ENCODE measurements at regions not wholly inside any gene's neighbourhood (a gene's known extent, or its start where the extent isn't known, plus 50 kb on each side); places are given as distances from the start of the nearest gene placed in this dataset.
"Not testable (repeated sequence)": the region's sequence is repeated elsewhere in the genome, so short reads cannot be mapped to it uniquely, and the experiment has no call there.

GRCh38 chr6:144922120-144922722 is 637.1 kb downstream of the UTRN start:
- no peaks in the 10 kb centered on the region for H3K4me1 ChIP-seq (ENCODE audit: control insufficient read depth, insufficient read depth, low read length, poor library complexity, severe bottlenecking)
- no peak for ATAC-seq (ENCODE audit: low read depth in 2 of 2)
- H3K4me1 Mint-ChIP-seq: no peaks in the 10 kb centered on the region
- H3K36me3 ChIP-seq (ENCODE audit: control insufficient read depth, insufficient read depth, low read length): no peaks in the 10 kb centered on the region
- H3K27ac ChIP-seq (ENCODE audit: insufficient read depth, low read length, poor library complexity, severe bottlenecking): no peak overlapping the region
- no peak overlapping the region for H3K4me3 Mint-ChIP-seq
- H3K27ac Mint-ChIP-seq: no peak overlapping the region
- DNase-seq: no peak
- no peaks in the 10 kb centered on the region for H3K9me3 ChIP-seq (ENCODE audit: control insufficient read depth in 2 of 2, low read length in 2 of 2)
- no peaks in the 10 kb centered on the region for H3K36me3 Mint-ChIP-seq
- peaks cover 1% of the 10 kb centered on the region for H3K27me3 ChIP-seq (ENCODE audit: control insufficient read depth, insufficient read depth, low read length)
- H3K4me3 ChIP-seq (ENCODE audit: low read depth, low read length): no peak overlapping the region
- H3K9me3 Mint-ChIP-seq: no peaks in the 10 kb centered on the region
- H3K27me3 Mint-ChIP-seq: peaks cover 17% of the 10 kb centered on the region

- H3K27me3 Mint-ChIP-seq: peaks cover 17% of the 10 kb centered on the region
- not testable (repeated sequence) for H3K4me3 ChIP-seq (ENCODE audit: low read depth, low read length); H3K27ac Mint-ChIP-seq; H3K9me3 Mint-ChIP-seq; H3K36me3 ChIP-seq (ENCODE audit: control insufficient read depth, insufficient read depth, low read length); H3K27me3 ChIP-seq (ENCODE audit: control insufficient read depth, insufficient read depth, low read length); H3K4me1 Mint-ChIP-seq; H3K9me3 ChIP-seq (ENCODE audit: control insufficient read depth in 2 of 2, low read length in 2 of 2); DNase-seq; H3K27ac ChIP-seq (ENCODE audit: insufficient read depth, low read length, poor library complexity, severe bottlenecking); H3K4me3 Mint-ChIP-seq; H3K4me1 ChIP-seq (ENCODE audit: control insufficient read depth, insufficient read depth, low read length, poor library complexity, severe bottlenecking); ATAC-seq (ENCODE audit: low read depth in 2 of 2); H3K36me3 Mint-ChIP-seq
Measured at GRCh38 chr6:144922771-144923490, 637.8 kb downstream of the UTRN start.

GRCh38 chr6:144923491-144923787 is 638.3 kb downstream of the UTRN start:
- not testable (repeated sequence) for H3K27me3 ChIP-seq (ENCODE audit: control insufficient read depth, insufficient read depth, low read length); H3K36me3 Mint-ChIP-seq; H3K9me3 Mint-ChIP-seq; H3K4me3 ChIP-seq (ENCODE audit: low read depth, low read length); H3K4me1 ChIP-seq (ENCODE audit: control insufficient read depth, insufficient read depth, low read length, poor library complexity, severe bottlenecking); H3K4me3 Mint-ChIP-seq; DNase-seq; H3K36me3 ChIP-seq (ENCODE audit: control insufficient read depth, insufficient read depth, low read length); H3K9me3 ChIP-seq (ENCODE audit: control insufficient read depth in 2 of 2, low read length in 2 of 2); H3K27ac ChIP-seq (ENCODE audit: insufficient read depth, low read length, poor library complexity, severe bottlenecking); H3K4me1 Mint-ChIP-seq; H3K27ac Mint-ChIP-seq; ATAC-seq (ENCODE audit: low read depth in 2 of 2)
- H3K27me3 Mint-ChIP-seq: peaks cover 17% of the 10 kb centered on the region

- H3K27me3 Mint-ChIP-seq: peaks cover 6% of the 10 kb centered on the region
- ATAC-seq (ENCODE audit: low read depth in 2 of 2): no peak
- peaks cover 5% of the 10 kb centered on the region for H3K27me3 ChIP-seq (ENCODE audit: control insufficient read depth, insufficient read depth, low read length)
- DNase-seq: no peak
- H3K4me3 ChIP-seq (ENCODE audit: low read depth, low read length): no peak overlapping the region
- H3K27ac ChIP-seq (ENCODE audit: insufficient read depth, low read length, poor library complexity, severe bottlenecking): no peak overlapping the region
- H3K4me3 Mint-ChIP-seq: no peak overlapping the region
- H3K9me3 ChIP-seq (ENCODE audit: control insufficient read depth in 2 of 2, low read length in 2 of 2): no peaks in the 10 kb centered on the region
- H3K9me3 Mint-ChIP-seq: peaks cover 0 to 4% (median 0%) of the 10 kb centered on the region in 7 donors
- no peaks in the 10 kb centered on the region for H3K4me1 ChIP-seq (ENCODE audit: control insufficient read depth, insufficient read depth, low read length, poor library complexity, severe bottlenecking)
- H3K27ac Mint-ChIP-seq: no peak overlapping the region
- no peaks in the 10 kb centered on the region for H3K36me3 ChIP-seq (ENCODE audit: control insufficient read depth, insufficient read depth, low read length)
- no peaks in the 10 kb centered on the region for H3K36me3 Mint-ChIP-seq
- H3K4me1 Mint-ChIP-seq: peaks cover 0 to 2% (median 0%) of the 10 kb centered on the region in 4 donors
Measured at GRCh38 chr6:144928847-144929246, 643.7 kb downstream of the UTRN start.

- H3K27ac ChIP-seq (ENCODE audit: insufficient read depth, low read length, poor library complexity, severe bottlenecking): no peak overlapping the region
- H3K27ac Mint-ChIP-seq: no peak overlapping the region
- no peak for DNase-seq
- peaks cover 0 to 1% of the 10 kb centered on the region in 2 experiments for H3K9me3 ChIP-seq (ENCODE audit: control insufficient read depth in 2 of 2, low read length in 2 of 2)
- H3K27me3 Mint-ChIP-seq: peaks cover 3% of the 10 kb centered on the region
- H3K27me3 ChIP-seq (ENCODE audit: control insufficient read depth, insufficient read depth, low read length): peaks cover 5% of the 10 kb centered on the region
- peaks cover 0 to 6% (median under 1%) of the 10 kb centered on the region in 7 donors for H3K9me3 Mint-ChIP-seq
- no peaks in the 10 kb centered on the region for H3K36me3 Mint-ChIP-seq
- no peak overlapping the region for H3K4me3 ChIP-seq (ENCODE audit: low read depth, low read length)
- no peaks in the 10 kb centered on the region for H3K4me1 ChIP-seq (ENCODE audit: control insufficient read depth, insufficient read depth, low read length, poor library complexity, severe bottlenecking)
- H3K4me3 Mint-ChIP-seq: no peak overlapping the region
- peaks cover 0 to 2% (median 0%) of the 10 kb centered on the region in 4 donors for H3K4me1 Mint-ChIP-seq
- H3K36me3 ChIP-seq (ENCODE audit: control insufficient read depth, insufficient read depth, low read length): no peaks in the 10 kb centered on the region
- no peak for ATAC-seq (ENCODE audit: low read depth in 2 of 2)
Measured at GRCh38 chr6:144929262-144929661, 644.1 kb downstream of the UTRN start.

- no peaks in the 10 kb centered on the region for H3K36me3 ChIP-seq (ENCODE audit: control insufficient read depth, insufficient read depth, low read length)
- H3K4me1 Mint-ChIP-seq: peaks cover 0 to 2% (median 0%) of the 10 kb centered on the region in 4 donors
- H3K4me1 ChIP-seq (ENCODE audit: control insufficient read depth, insufficient read depth, low read length, poor library complexity, severe bottlenecking): no peaks in the 10 kb centered on the region
- no peak overlapping the region for H3K27ac Mint-ChIP-seq
- peaks cover 4% of the 10 kb centered on the region for H3K27me3 Mint-ChIP-seq
- H3K27me3 ChIP-seq (ENCODE audit: control insufficient read depth, insufficient read depth, low read length): peaks cover 5% of the 10 kb centered on the region
- H3K27ac ChIP-seq (ENCODE audit: insufficient read depth, low read length, poor library complexity, severe bottlenecking): no peak overlapping the region
- ATAC-seq (ENCODE audit: low read depth in 2 of 2): no peak
- H3K4me3 ChIP-seq (ENCODE audit: low read depth, low read length): no peak overlapping the region
- no peaks in the 10 kb centered on the region for H3K36me3 Mint-ChIP-seq
- no peak overlapping the region for H3K4me3 Mint-ChIP-seq
- H3K9me3 ChIP-seq (ENCODE audit: control insufficient read depth in 2 of 2, low read length in 2 of 2): peaks cover 0 to 5% of the 10 kb centered on the region in 2 experiments
- H3K9me3 Mint-ChIP-seq: peaks cover 0 to 10% (median 4%) of the 10 kb centered on the region in 7 donors
- peak in 2 of 3 donors; percentile 10 to 46 for DNase-seq
Measured at GRCh38 chr6:144931172-144932035, 646.3 kb downstream of the UTRN start.

GRCh38 chr6:144932621-144933020 is 647.5 kb downstream of the UTRN start:
- H3K27ac Mint-ChIP-seq: no peak overlapping the region
- ATAC-seq (ENCODE audit: low read depth in 2 of 2): no peak
- Histone ChIP-seq H3K4me1 (ENCODE audit: control insufficient read depth, insufficient read depth, low read length, poor library complexity, severe bottlenecking) (no peaks in the 10 kb centered on the region), H3K9me3 (ENCODE audit: control insufficient read depth in 2 of 2, low read length in 2 of 2) (peaks cover 0 to 5% of the 10 kb centered on the region in 2 experiments), H3K27ac (ENCODE audit: insufficient read depth, low read length, poor library complexity, severe bottlenecking) (no peak overlapping the region), H3K4me3 (ENCODE audit: low read depth, low read length) (no peak overlapping the region), H3K27me3 (ENCODE audit: control insufficient read depth, insufficient read depth, low read length) (peaks cover 5% of the 10 kb centered on the region), H3K36me3 (ENCODE audit: control insufficient read depth, insufficient read depth, low read length) (no peaks in the 10 kb centered on the region)
- DNase-seq: no peak
- no peaks in the 10 kb centered on the region for H3K36me3 Mint-ChIP-seq
- H3K9me3 Mint-ChIP-seq: peaks cover 0 to 10% (median 4%) of the 10 kb centered on the region in 7 donors
- H3K4me1 Mint-ChIP-seq: peaks cover 0 to 2% (median 0%) of the 10 kb centered on the region in 4 donors
- peaks cover 4% of the 10 kb centered on the region for H3K27me3 Mint-ChIP-seq
- no peak overlapping the region for H3K4me3 Mint-ChIP-seq
